ENCODE measurements at regions not wholly inside any gene's neighbourhood (a gene's known extent, or its start where the extent isn't known, plus 50 kb on each side); places are given as distances from the start of the nearest gene placed in this dataset.

GRCh38 chr4:62899646-62900364, 1509.4 kb downstream of the TECRL start:
- DNase-seq (ENCODE audit: low read depth) = no peak

DNA sequence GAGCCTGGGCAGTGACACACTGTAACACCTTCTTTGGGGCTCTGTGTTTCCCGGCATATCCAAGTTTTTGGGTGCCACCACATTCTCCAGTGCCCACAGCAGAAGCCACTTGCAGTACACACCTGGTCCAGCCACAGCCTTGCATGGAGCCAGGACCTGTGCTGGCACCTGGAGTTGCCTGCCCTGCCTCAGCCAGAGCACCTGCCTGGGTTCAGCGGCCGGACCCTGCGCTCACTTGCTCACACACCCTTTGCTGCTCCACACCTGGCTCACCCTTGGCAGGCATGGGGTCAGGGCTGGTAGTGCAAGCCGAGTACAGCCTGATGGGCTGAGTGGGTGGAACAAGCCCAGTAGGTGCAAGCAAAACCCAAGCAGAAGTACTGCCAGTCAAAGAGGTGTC, 1511.1 kb downstream of the TECRL start:
- DNase-seq (ENCODE audit: low read depth) = no peak

DNA sequence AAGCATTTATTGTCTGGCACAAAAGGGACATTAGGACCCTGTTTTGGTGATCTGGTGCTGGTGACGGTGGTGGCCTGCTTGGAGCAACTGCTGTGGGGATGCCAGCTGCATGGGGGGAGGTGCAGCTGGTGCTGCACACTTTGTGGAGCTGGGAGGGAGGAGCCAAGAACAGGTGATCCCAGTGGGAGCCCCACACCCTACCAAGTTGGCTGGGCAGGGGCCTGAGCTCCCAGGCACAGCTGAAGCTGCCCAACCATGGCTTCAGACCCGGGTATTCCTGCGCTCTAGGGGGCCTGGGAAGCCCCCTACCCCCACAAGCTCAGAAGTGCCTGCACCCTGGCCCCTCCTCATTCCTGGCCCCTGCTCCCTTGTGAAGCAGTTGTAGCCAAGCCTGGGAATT, 1512.5 kb downstream of the TECRL start:
- DNase-seq (ENCODE audit: low read depth) = no peak

GRCh38 chr4:62881901-62882300, 1527.3 kb downstream of the TECRL start:
- DNase-seq (ENCODE audit: low read depth) = no peak

GRCh38 chr4:62881210-62881609, 1528.0 kb downstream of the TECRL start:
- DNase-seq (ENCODE audit: low read depth) = no peak

DNA sequence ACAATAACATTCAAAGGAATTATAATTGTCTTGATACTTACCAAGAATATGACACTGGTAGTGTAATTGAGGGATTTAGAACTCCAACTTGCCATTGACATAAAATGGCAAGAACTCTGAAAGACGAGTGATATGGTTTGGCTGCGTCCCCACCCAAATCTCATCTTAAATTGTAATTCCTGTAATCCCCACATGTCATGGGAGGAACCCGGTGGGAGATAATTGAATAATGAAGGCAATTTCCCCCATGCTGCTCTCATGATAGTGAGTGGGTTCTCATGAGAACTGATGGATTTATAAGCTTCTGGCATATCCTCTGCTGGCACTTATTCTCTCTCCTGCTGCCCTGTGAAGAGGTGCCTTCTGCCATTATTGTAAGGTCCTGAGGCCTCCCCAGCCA, 1536.4 kb downstream of the TECRL start:
- no peak for DNase-seq (ENCODE audit: low read depth)

DNA sequence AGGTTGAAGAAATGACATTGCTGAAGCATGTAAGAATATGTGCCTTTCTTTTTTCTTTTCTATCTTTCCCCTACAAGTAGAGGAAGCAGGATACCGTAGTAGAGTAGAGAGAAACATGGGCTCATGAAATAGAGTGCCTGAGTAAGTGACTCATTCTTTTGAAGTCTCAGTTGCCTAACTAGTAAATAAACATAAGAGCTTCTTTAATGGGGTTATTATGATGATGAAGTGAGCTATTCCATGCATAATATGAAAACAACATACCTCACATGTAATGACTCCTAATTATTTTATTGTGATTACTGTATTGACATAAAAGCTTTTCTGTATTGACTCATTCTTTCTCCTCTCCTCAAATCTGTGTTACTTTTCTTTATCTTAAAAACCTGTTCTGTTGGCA, 1538.2 kb downstream of the TECRL start:
- no peak for DNase-seq (ENCODE audit: low read depth)

GRCh38 chr4:62870451-62870850, 1538.8 kb downstream of the TECRL start:
- no peak for DNase-seq (ENCODE audit: low read depth)

GRCh38 chr4:62865261-62865660, 1544.0 kb downstream of the TECRL start:
- DNase-seq (ENCODE audit: low read depth) = no peak

DNA sequence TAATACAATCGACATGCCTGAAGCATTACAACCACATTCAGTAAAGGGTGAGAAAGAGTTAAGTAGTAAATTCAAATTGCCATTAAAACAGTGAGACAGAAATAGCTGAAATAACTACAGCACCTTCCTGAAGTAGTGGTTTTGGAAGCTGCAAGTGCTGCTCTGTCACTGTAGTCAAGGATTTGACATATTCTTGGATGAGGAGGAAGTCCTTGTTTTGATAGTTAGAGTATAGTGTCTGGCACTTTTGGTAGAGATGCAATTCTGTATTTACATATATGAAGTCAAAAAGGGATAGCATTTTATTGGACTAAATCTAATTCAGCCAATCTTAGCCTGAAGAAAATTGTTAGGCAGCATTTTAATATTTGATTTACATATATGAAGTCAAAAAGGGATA, 1559.6 kb downstream of the TECRL start:
- DNase-seq (ENCODE audit: low read depth) = no peak

GRCh38 chr4:62835631-62836030, 1573.6 kb downstream of the TECRL start:
- DNase-seq (ENCODE audit: low read depth) = no peak

DNA sequence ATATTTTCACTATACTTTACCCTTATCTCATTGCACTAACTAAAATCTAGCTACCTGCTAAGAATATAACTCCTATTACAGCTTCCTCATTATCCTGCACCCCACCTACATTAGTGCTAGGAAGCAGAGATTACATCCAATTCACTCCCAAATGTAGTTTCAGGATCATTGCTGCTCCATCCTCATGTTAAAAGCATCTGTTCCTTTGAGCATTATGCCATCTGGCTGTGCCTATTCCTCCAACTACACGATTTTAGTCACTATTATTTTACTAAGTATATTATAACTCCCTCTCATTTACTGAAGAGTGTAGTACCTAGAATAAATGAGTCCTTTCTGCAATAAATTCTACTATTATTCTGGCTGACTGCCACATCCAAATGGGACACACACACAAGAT, 1586.9 kb downstream of the TECRL start:
- DNase-seq (ENCODE audit: low read depth) = no peak

- no peak for DNase-seq (ENCODE audit: low read depth)
Measured at GRCh38 chr4:62816566-62816965, 1592.7 kb downstream of the TECRL start.

DNA sequence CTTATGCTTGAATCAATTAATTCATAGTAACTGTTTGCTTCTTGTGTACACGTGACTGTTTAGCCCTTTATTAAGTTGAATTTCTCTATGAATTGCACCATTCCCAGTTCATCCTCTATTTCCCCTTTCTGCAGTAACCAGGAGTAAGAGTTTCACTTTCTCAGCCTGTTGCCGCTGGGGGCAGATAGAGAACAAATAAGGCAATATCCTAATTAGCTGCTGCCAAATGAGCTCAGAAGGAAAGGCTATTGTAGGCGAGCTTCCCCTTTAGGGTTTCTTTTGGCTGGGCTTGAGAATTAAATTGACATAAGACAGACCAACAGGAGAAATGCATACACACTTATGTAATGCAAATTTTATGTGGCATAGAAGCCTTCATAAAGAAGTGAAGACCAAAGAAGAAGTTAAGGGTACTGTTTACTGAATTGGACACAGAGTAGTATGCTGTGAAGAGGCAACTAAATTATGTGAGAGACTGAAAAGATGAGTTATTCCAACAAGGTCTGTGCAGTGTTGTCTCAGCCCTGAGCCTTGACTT, 1594.7 kb downstream of the TECRL start:
- DNase-seq (ENCODE audit: low read depth) = no peak

DNA sequence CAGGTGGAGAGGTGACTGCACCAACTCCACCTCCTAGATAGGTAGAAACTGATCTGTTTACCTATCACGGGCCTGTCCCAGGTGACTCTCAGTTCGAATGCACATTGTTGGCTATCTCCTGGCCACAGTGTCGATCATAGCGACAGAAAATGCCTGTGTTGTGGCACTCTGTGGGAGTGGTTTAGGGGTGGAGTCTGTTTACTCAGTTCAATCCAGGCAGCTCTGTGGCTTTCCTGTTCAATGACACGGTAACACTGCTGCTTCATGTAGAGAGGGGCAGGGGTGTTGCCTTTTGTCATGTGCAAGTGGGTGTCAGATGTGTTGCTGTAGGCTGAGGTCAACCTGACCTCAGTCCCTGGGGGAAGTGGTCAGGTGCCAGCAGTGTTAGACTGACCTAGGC, 1602.4 kb downstream of the TECRL start:
- no peak for DNase-seq (ENCODE audit: low read depth)

DNA sequence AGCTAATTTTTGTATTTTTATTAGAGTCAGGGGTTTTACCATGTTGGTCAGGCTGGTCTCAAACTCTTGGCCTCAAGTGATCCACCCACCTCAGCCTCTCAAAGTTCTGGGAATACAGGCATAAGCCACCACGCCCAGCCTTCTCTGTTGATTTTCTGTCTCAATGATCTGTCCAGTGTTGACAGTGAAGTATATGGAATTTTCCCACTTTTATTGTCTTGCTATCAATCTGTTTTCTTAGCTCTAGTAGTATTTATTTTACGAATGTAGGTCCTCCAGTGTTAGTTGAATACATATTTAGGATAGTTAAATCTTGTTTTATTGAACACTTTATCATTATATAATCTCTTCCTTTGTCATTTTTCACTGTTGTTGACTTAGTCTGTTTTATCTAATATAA, 1603.9 kb downstream of the ADGRL3 start:
- DNase-seq (ENCODE audit: low read depth) = no peak

GRCh38 chr4:62797221-62797620, 1597.1 kb downstream of the ADGRL3 start:
- no peak for DNase-seq (ENCODE audit: low read depth)

GRCh38 chr4:62791386-62791785, 1591.3 kb downstream of the ADGRL3 start:
- DNase-seq (ENCODE audit: low read depth) = no peak

DNA sequence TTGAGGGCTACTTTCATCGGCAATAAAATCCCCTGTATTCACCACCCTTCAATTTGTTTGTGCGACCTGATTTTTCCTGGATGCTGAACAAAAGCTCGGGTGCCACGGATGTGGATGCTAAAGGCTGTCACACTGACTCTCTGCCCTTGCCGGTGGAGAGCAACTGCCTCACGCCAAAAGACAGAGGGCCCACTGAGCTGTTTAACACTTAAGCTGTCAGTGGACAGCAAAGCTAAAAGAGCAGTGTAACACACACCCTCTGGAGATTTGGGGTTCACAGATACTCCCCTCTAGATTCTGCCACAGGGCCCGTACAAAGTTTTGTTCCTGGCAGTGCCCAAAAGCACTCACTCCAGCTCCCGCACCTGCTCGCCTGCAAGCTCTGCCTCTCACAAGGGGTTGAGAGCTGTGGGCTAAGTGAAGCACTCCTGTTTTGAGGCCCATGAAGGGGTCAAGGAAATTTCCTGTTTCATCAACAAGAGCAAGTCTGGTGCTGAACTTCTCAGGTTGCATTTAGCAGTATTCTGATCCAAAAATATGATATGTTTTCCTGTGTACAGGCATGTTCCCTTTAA, 1571.9 kb downstream of the ADGRL3 start:
- DNase-seq (ENCODE audit: low read depth) = no peak

DNA sequence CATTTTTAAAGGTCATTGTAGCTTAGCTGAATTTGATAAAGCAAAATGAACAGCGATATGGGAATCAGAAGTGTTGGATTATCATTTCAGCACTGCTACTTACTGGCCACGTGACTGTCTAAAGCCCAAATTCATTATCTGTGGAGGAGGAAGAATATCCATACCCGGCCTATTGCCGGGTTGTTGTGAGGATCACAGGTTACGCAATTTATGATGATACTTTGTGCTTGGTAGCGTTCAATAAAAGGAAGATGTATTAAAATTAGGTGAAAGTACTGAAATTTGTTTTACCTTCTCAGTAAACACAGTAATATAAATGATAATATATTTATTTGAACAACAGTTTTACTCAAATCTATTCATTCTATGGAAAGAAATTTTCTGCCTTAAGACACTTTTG, 1540.2 kb downstream of the ADGRL3 start:
- DNase-seq (ENCODE audit: low read depth) = no peak

DNA sequence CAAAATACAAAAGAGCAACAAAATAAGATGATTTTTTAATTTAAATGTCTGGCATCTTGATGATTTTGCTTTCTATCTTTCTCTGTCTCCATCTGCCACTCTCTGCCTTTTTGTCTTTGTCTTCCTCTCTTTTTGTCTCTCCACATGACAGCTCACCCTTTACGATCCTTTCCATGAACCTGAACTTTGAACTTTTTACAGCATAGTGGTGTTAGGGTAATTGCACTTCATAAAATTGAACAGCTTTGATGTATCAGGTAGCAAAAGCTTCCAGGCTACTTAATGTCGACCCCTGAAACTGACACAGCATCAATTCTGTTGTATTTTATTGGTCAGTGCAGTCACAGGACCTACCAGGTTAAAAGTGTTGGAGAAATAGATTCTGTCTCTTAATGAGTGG, 1517.0 kb downstream of the ADGRL3 start:
- no peak for DNase-seq (ENCODE audit: low read depth)

DNA sequence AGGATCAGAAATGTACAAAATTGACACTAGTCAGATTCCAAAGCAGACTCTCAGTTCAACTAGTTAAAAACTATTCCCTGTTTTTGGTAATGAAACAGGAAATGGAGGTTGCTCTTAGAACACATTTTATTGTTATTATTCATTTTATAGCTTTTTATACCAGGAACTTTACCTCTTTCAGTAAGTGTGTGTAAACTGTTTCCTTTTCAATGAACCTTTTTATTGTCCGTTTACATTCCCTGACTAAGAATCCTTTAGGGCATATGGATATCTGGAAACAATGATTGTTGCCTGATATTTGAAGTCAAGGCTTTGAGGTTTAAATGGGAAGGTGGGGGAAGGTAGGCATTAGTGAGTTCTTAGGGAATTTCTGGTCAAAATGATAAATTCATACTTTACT, 1511.4 kb downstream of the ADGRL3 start:
- DNase-seq (ENCODE audit: low read depth) = no peak

- DNase-seq (ENCODE audit: low read depth) = no peak
Measured at GRCh38 chr4:62709618-62710252, 1509.6 kb downstream of the ADGRL3 start.
